ENCODE measurements at regions not wholly inside any gene's neighbourhood (a gene's known extent, or its start where the extent isn't known, plus 50 kb on each side); places are given as distances from the start of the nearest gene placed in this dataset.

GRCh38 chr2:146917431-146918042, 927.3 kb upstream of the ACVR2A start:
- H3K27ac ChIP-seq (ENCODE audit: low read depth, low read length) = no peak overlapping the region

GRCh38 chr2:146916914-146917313, 927.9 kb upstream of the ACVR2A start:
- Histone ChIP-seq H3K27me3 (ENCODE audit: control insufficient read depth, insufficient read depth, low read length) (no peaks in the 10 kb centered on the region), H3K4me3 (ENCODE audit: low read length) (no peak overlapping the region), H3K36me3 (ENCODE audit: control insufficient read depth, insufficient read depth, low read length) (no peaks in the 10 kb centered on the region), H3K27ac (ENCODE audit: low read depth, low read length) (no peak overlapping the region), H3K4me1 (ENCODE audit: control insufficient read depth, insufficient read depth, low read length) (peaks cover 2% of the 10 kb centered on the region), H3K9ac (ENCODE audit: low read length) (no peak overlapping the region)

More at GRCh38 chr2:146917431-146918042, 927.3 kb upstream of the ACVR2A start:
- no peak overlapping the region for H3K4me3 ChIP-seq (ENCODE audit: low read length)
- H3K9ac ChIP-seq (ENCODE audit: low read length) = no peak overlapping the region
- no peaks in the 10 kb centered on the region for H3K36me3 ChIP-seq (ENCODE audit: control insufficient read depth, insufficient read depth, low read length)
- H3K4me1 ChIP-seq (ENCODE audit: control insufficient read depth, insufficient read depth, low read length) = peaks cover 2% of the 10 kb centered on the region
- H3K27me3 ChIP-seq (ENCODE audit: control insufficient read depth, insufficient read depth, low read length) = no peaks in the 10 kb centered on the region

GRCh38 chr2:146913476-146913875, 931.4 kb upstream of the ACVR2A start:
- no peaks in the 10 kb centered on the region for H3K27me3 ChIP-seq (ENCODE audit: control insufficient read depth, insufficient read depth, low read length)
- H3K4me1 ChIP-seq (ENCODE audit: control insufficient read depth, insufficient read depth, low read length) = peaks cover 2% of the 10 kb centered on the region
- H3K4me3 ChIP-seq (ENCODE audit: low read length) = no peak overlapping the region
- no peaks in the 10 kb centered on the region for H3K36me3 ChIP-seq (ENCODE audit: control insufficient read depth, insufficient read depth, low read length)
- H3K27ac ChIP-seq (ENCODE audit: low read depth, low read length) = no peak overlapping the region
- H3K9ac ChIP-seq (ENCODE audit: low read length) = no peak overlapping the region

DNA sequence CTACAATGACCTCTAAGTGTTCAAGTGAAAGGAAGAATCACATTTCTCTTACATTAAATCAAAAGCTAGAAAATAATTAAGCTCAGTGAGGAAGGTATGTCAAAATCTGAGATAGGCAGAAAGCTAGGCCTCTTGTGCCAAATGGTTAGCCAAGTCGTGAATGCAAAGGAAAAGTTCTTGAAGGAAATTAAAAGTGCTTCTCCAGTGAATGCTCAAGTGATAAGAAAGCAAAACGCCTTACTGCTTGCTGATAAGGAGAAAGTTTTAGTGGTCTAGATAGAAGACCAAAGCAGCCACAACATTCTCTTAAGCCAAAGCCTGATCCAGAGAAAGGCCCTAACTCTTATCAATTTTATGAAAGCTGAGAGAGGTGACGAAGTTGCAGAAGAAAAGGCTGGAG, 932.3 kb upstream of the ACVR2A start:
- Histone ChIP-seq H3K27ac (ENCODE audit: low read depth, low read length) (no peak overlapping the region), H3K9ac (ENCODE audit: low read length) (no peak overlapping the region), H3K27me3 (ENCODE audit: control insufficient read depth, insufficient read depth, low read length) (no peaks in the 10 kb centered on the region), H3K4me3 (ENCODE audit: low read length) (no peak overlapping the region), H3K36me3 (ENCODE audit: control insufficient read depth, insufficient read depth, low read length) (no peaks in the 10 kb centered on the region), H3K4me1 (ENCODE audit: control insufficient read depth, insufficient read depth, low read length) (peaks cover under 1% of the 10 kb centered on the region)

GRCh38 chr2:146908776-146909175, 936.1 kb upstream of the ACVR2A start:
- Histone ChIP-seq H3K27ac (ENCODE audit: low read depth, low read length) (no peak overlapping the region), H3K9ac (ENCODE audit: low read length) (no peak overlapping the region), H3K36me3 (ENCODE audit: control insufficient read depth, insufficient read depth, low read length) (no peaks in the 10 kb centered on the region), H3K27me3 (ENCODE audit: control insufficient read depth, insufficient read depth, low read length) (no peaks in the 10 kb centered on the region), H3K4me1 (ENCODE audit: control insufficient read depth, insufficient read depth, low read length) (no peaks in the 10 kb centered on the region), H3K4me3 (ENCODE audit: low read length) (no peak overlapping the region)

DNA sequence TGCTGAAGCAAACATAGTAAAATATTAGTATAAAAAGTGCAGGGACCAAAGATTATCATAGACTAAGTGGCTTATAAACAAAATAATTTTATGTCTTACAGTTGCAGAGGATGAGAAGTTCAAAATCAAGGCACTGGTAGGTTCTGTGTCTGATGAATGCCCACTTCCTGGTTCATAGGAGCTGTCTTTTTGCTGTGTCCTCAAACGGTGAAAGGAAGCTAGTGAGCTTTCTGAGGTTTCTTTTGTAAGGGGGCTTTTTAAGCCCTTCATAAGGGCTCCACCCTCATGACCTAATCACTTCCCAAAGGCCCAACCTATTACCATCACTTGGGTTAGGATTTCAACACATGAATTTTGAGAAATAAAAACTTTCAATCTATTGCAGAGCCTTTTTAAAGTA, 946.7 kb upstream of the ACVR2A start:
- no peaks in the 10 kb centered on the region for H3K4me1 ChIP-seq (ENCODE audit: control insufficient read depth, insufficient read depth, low read length)

GRCh38 chr2:146894514-146894913, 950.3 kb upstream of the ACVR2A start:
- no peaks in the 10 kb centered on the region for H3K27me3 ChIP-seq (ENCODE audit: control insufficient read depth, insufficient read depth, low read length)

More for the DNA sequence above, 946.7 kb upstream of the ACVR2A start:
- no peak overlapping the region for H3K27ac ChIP-seq (ENCODE audit: low read depth, low read length)
- H3K27me3 ChIP-seq (ENCODE audit: control insufficient read depth, insufficient read depth, low read length) = no peaks in the 10 kb centered on the region
- no peaks in the 10 kb centered on the region for H3K36me3 ChIP-seq (ENCODE audit: control insufficient read depth, insufficient read depth, low read length)
- H3K9ac ChIP-seq (ENCODE audit: low read length) = no peak overlapping the region
- H3K4me3 ChIP-seq (ENCODE audit: low read length) = no peak overlapping the region

DNA sequence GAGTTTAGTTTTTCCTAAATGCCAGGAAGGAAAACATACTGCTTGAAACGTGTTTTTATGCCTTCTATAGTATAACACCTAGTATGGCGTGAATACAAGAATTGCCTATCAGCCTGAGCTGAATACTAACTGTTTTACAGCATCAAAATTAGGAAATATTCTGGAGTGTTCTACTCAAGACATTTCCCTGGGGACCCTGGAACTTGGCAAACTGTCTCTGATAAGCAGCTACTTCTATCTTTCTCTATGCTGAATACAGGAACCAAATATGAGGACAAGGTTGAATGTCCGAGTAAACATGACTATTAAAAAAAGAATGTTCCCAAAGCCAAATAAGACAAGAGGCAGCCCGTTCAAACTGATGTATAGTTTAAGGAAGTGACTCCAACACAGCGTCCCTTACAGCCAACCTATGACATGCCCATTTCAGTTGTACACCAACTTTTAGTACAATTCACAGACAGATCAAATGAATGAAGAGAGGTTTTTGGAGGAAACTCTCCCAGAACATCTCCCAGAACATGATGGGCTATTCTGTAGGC, 951.3 kb upstream of the ACVR2A start:
- Histone ChIP-seq H3K4me3 (ENCODE audit: low read length) (no peak overlapping the region), H3K4me1 (ENCODE audit: control insufficient read depth, insufficient read depth, low read length) (no peaks in the 10 kb centered on the region), H3K27me3 (ENCODE audit: control insufficient read depth, insufficient read depth, low read length) (no peaks in the 10 kb centered on the region), H3K36me3 (ENCODE audit: control insufficient read depth, insufficient read depth, low read length) (no peaks in the 10 kb centered on the region), H3K9ac (ENCODE audit: low read length) (no peak overlapping the region), H3K27ac (ENCODE audit: low read depth, low read length) (no peak overlapping the region)

More at GRCh38 chr2:146894514-146894913, 950.3 kb upstream of the ACVR2A start:
- H3K27ac ChIP-seq (ENCODE audit: low read depth, low read length) = no peak overlapping the region
- H3K4me1 ChIP-seq (ENCODE audit: control insufficient read depth, insufficient read depth, low read length) = no peaks in the 10 kb centered on the region
- H3K4me3 ChIP-seq (ENCODE audit: low read length) = no peak overlapping the region
- H3K36me3 ChIP-seq (ENCODE audit: control insufficient read depth, insufficient read depth, low read length) = no peaks in the 10 kb centered on the region
- H3K9ac ChIP-seq (ENCODE audit: low read length) = no peak overlapping the region

GRCh38 chr2:146890491-146890890, 954.3 kb upstream of the ACVR2A start:
- no peaks in the 10 kb centered on the region for H3K36me3 ChIP-seq (ENCODE audit: control insufficient read depth, insufficient read depth, low read length)
- H3K4me1 ChIP-seq (ENCODE audit: control insufficient read depth, insufficient read depth, low read length) = no peaks in the 10 kb centered on the region
- no peaks in the 10 kb centered on the region for H3K27me3 ChIP-seq (ENCODE audit: control insufficient read depth, insufficient read depth, low read length)
- no peak overlapping the region for H3K9ac ChIP-seq (ENCODE audit: low read length)
- no peak overlapping the region for H3K4me3 ChIP-seq (ENCODE audit: low read length)
- H3K27ac ChIP-seq (ENCODE audit: low read depth, low read length) = no peak overlapping the region

GRCh38 chr2:146879882-146880281, 964.9 kb upstream of the ACVR2A start:
- H3K4me3 ChIP-seq (ENCODE audit: low read length) = no peak overlapping the region

DNA sequence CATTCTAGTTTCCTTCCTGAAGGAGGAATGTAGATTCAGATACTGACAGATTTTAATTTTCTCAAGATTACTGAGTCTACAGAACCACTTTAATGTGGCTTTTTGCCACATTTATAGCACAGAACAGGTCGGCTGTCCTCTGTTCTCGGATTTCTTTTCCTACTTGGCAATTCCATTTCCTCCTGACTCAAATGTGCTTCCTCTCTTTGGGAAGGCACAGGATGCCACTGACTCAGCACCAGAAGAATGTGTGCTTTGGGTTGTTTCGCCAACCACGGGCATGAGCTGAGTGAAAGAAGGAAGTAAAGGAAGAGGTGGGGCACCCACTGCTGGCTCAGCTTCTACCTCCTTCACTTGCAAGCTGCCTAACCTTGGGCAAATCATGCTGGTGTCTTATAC, 970.6 kb upstream of the ACVR2A start:
- Histone ChIP-seq H3K27ac (ENCODE audit: low read depth, low read length) (no peak overlapping the region), H3K9ac (ENCODE audit: low read length) (no peak overlapping the region), H3K4me3 (ENCODE audit: low read length) (no peak overlapping the region), H3K36me3 (ENCODE audit: control insufficient read depth, insufficient read depth, low read length) (no peaks in the 10 kb centered on the region), H3K27me3 (ENCODE audit: control insufficient read depth, insufficient read depth, low read length) (no peaks in the 10 kb centered on the region), H3K4me1 (ENCODE audit: control insufficient read depth, insufficient read depth, low read length) (no peaks in the 10 kb centered on the region)

More at GRCh38 chr2:146879882-146880281, 964.9 kb upstream of the ACVR2A start:
- H3K27me3 ChIP-seq (ENCODE audit: control insufficient read depth, insufficient read depth, low read length) = no peaks in the 10 kb centered on the region
- no peak overlapping the region for H3K27ac ChIP-seq (ENCODE audit: low read depth, low read length)
- H3K36me3 ChIP-seq (ENCODE audit: control insufficient read depth, insufficient read depth, low read length) = no peaks in the 10 kb centered on the region
- no peak overlapping the region for H3K9ac ChIP-seq (ENCODE audit: low read length)
- no peaks in the 10 kb centered on the region for H3K4me1 ChIP-seq (ENCODE audit: control insufficient read depth, insufficient read depth, low read length)

GRCh38 chr2:146873646-146874259, 971.1 kb upstream of the ACVR2A start:
- no peaks in the 10 kb centered on the region for H3K36me3 ChIP-seq (ENCODE audit: control insufficient read depth, insufficient read depth, low read length)
- H3K4me1 ChIP-seq (ENCODE audit: control insufficient read depth, insufficient read depth, low read length) = no peaks in the 10 kb centered on the region
- no peak overlapping the region for H3K27ac ChIP-seq (ENCODE audit: low read depth, low read length)
- no peak overlapping the region for H3K9ac ChIP-seq (ENCODE audit: low read length)
- H3K27me3 ChIP-seq (ENCODE audit: control insufficient read depth, insufficient read depth, low read length) = no peaks in the 10 kb centered on the region
- H3K4me3 ChIP-seq (ENCODE audit: low read length) = no peak overlapping the region

DNA sequence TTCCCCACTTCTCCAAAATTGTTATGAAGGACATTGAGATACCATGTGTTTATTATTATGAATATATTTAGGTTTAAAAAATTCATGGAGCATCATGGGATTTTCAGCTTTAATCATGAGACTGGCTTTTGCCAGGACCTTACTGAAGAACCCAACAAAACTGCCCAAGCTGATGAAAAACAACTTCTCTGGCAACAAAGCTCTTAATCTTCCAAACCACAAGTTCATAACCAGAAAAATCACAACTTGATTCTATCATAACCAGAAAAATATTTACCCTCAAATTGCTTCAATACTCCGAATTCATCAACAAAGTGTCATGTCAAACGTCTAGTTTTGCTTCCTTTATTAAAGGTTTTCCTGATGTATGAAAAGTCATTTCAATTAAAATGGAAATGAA, 971.8 kb upstream of the ACVR2A start:
- H3K27ac ChIP-seq (ENCODE audit: low read depth, low read length) = no peak overlapping the region
- no peaks in the 10 kb centered on the region for H3K36me3 ChIP-seq (ENCODE audit: control insufficient read depth, insufficient read depth, low read length)
- H3K4me1 ChIP-seq (ENCODE audit: control insufficient read depth, insufficient read depth, low read length) = no peaks in the 10 kb centered on the region

More for the DNA sequence above, 971.8 kb upstream of the ACVR2A start:
- no peaks in the 10 kb centered on the region for H3K27me3 ChIP-seq (ENCODE audit: control insufficient read depth, insufficient read depth, low read length)
- H3K4me3 ChIP-seq (ENCODE audit: low read length) = no peak overlapping the region
- no peak overlapping the region for H3K9ac ChIP-seq (ENCODE audit: low read length)

Data from rectal smooth muscle tissue (tissue), 1 donor.